GM12872 (cell line): ENCODE measurements at regions not wholly inside any gene's neighbourhood (a gene's known extent, or its start where the extent isn't known, plus 50 kb on each side); places are given as distances from the start of the nearest gene placed in this dataset.

Experiments used
- TF ChIP-seq, protein P1 (sequence below): IDR thresholded peaks from 3 replicates; pipeline ENCODE4 v1.5.1; 2011; ENCODE audit warnings: low read depth, mild to moderate bottlenecking, low read length, moderate library complexity; ENCODE audit not compliant: insufficient read depth

DNA sequence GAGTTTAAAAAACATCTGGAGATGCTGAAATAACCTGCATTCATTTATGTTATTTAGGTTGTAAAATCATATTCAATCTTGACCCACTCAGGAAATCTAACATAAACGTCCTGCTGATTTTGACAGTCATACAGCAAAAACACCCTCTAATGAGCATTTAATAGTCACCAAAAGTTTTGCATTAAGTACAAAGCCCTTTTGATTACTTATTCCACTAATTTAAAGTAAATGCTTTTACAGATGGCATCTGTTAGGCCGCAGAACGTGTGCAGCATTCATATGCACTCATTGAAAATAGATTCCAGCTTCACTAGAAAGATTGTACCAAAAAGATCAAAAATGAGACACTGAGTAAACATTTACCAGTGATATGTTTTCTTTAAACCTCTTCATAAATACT, 1295.1 kb downstream of the EFNB2 start:
- TF ChIP-seq, protein P1, sequence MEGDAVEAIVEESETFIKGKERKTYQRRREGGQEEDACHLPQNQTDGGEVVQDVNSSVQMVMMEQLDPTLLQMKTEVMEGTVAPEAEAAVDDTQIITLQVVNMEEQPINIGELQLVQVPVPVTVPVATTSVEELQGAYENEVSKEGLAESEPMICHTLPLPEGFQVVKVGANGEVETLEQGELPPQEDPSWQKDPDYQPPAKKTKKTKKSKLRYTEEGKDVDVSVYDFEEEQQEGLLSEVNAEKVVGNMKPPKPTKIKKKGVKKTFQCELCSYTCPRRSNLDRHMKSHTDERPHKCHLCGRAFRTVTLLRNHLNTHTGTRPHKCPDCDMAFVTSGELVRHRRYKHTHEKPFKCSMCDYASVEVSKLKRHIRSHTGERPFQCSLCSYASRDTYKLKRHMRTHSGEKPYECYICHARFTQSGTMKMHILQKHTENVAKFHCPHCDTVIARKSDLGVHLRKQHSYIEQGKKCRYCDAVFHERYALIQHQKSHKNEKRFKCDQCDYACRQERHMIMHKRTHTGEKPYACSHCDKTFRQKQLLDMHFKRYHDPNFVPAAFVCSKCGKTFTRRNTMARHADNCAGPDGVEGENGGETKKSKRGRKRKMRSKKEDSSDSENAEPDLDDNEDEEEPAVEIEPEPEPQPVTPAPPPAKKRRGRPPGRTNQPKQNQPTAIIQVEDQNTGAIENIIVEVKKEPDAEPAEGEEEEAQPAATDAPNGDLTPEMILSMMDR = no peak

DNA sequence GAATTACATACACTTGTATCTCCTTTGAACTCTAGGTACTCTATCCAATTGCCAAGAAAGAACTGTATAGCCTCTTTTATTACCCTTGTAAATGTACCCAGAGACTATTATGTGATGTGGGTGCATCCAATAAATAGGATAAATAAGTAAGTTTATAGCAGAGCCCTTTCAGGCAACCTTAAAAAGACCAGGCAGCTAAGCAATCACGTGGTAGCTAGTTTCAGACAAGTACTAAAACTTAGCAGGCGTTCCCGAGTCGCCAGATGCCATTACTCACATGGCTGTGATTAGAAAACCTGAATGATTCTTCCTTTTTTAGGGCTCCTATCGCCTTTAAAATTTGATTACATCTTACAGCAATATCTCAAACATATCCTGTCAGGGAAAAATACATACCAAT, 1303.0 kb downstream of the EFNB2 start:
- TF ChIP-seq, protein P1 = no peak

DNA sequence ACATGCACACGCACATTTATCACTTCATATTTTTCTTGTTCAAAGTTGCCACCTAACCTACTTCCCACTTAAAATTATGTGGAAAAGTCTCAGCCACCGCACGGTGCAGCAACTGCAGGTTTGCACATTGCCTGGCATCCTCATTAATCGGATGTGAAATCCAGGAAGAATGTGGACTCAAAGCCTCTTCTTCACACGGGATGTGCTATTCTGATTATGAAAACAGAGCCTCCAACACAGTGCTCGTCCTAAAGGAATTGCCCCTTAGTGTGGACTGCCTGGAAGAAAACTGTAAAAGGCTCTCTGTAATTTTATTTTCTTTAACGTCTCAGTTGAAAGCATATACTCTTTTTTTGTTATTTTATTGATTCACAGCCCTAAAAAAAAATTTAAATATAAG, 1303.5 kb downstream of the EFNB2 start:
- TF ChIP-seq, protein P1 = no peak

DNA sequence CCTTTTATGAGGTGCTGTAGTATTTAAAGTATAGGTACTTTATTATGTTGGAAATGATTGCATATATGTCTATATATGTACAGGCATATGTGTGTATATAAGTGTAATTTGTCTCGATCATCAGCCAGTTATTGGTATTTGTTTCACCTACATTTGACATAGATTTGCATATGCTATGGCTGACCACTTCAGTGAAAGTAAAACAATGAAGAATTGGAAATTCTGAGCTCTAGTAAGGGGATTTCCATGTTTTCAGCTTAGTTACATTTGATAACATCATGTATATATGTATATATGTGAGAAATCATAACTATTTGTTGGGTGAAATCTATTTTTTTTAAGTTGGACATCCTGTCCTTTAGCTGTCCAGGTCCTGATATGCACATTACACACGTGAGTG, 1303.9 kb downstream of the EFNB2 start:
- TF ChIP-seq, protein P1 = no peak

DNA sequence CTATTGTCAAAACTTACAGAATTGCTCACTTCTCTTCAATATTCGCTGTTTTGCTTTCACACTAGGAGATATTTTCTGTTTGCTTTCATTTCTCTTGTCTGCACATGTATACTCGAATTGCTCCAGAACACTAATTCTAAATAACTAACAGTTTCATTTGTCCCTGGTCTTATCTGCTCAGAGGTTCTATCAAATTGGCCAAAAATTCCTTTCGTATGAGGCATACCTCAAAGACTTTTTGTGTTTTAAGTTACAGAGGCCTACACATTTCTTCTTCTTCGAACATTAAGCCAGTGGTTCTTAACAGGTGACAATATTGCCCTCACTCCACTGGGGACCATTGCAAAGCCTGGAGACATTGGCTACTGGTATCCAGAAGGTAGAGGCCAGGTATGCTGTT, 1314.6 kb downstream of the EFNB2 start:
- TF ChIP-seq, protein P1 = no peak

DNA sequence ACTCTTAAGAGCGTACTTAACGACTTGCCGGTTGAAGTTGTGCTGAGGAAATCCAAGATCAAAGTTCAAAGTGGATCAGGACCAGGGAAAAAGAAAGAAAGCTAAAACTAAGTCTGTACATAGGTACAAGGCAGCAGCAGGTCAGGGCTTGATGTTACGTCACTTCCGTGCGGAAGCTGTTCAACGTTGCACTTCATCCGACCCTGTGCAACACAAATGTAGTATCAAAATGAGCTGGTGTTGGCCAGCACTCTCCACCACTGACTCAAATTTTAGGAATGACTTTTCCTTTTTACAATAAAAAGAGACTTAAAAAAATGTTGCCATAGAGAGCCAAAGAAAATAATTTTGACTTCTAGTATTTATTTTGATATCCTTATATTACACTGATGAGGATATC, 1315.4 kb downstream of the EFNB2 start:
- TF ChIP-seq, protein P1 = no peak

DNA sequence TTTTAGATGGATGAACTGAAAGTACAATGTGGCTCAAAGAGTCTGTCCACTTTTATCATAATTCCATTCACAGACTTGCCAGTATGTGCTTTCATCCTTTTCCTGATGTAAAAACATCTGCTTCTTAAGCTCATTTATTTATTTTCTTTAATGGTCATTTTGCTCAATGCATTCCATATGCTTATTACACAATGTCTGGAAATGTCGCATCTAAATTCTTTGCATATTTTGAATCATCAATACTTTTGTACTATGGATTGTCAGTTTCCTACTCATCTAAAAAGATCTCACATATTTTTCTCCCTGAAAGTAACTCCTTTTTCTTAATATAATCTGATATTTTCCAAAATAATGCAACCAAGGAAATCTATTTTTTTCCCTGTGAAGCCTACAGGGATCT, 1315.8 kb downstream of the EFNB2 start:
- TF ChIP-seq, protein P1 = no peak

DNA sequence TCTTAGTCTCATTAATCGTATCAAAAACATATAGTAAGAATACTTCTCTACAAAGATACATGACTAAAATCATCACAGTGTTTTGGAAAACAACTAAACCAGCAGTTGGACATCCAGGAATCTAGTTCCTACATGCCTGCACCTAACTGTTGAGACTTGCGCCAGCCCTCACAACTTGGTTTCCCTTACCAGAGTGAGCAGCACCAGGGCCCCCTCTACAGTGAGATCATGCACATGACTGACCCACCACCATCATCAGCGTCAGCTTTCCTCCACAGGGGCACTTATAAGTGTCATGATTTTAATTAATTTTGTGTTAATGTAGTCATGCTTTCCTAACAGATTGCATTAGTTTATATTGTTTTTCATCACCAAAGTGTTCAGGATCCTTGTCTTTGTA, 1322.0 kb downstream of the EFNB2 start:
- TF ChIP-seq, protein P1 = no peak
